ENCODE measurements at regions not wholly inside any gene's neighbourhood (a gene's known extent, or its start where the extent isn't known, plus 50 kb on each side); places are given as distances from the start of the nearest gene placed in this dataset.
"Not testable (repeated sequence)": the region's sequence is repeated elsewhere in the genome, so short reads cannot be mapped to it uniquely, and the experiment has no call there.

- intact Hi-C loops (cut with DNase I), result no loop called here
- ATAC-seq, result no peak
- no peak for DNase-seq (ENCODE audit: missing footprints)
Measured at GRCh38 chr7:81842361-81842760, 72.5 kb upstream of the HGF start.

- DNase-seq (ENCODE audit: missing footprints) (no peak), ATAC-seq (no peak)
- intact Hi-C loops (cut with DNase I), result no loop called here
Measured at GRCh38 chr7:81839708-81840369, 70.0 kb upstream of the HGF start.

GRCh38 chr7:81833401-81833800, 63.6 kb upstream of the HGF start:
- no peak for DNase-seq (ENCODE audit: missing footprints)
- no peak for ATAC-seq
- intact Hi-C loops (cut with DNase I), result no loop called here

- intact Hi-C loops (cut with DNase I), result no loop called here
- DNase-seq (ENCODE audit: missing footprints) (no peak), ATAC-seq (no peak)
Measured at GRCh38 chr7:81831883-81832282, 62.0 kb upstream of the HGF start.

- ATAC-seq; DNase-seq (ENCODE audit: missing footprints); intact Hi-C loops (cut with DNase I): not testable (repeated sequence)
Measured at GRCh38 chr7:81829511-81829910, 59.7 kb upstream of the HGF start.

GRCh38 chr7:81822811-81823210, 53.0 kb upstream of the HGF start:
- intact Hi-C loops (cut with DNase I), result no loop called here
- ATAC-seq (no peak), DNase-seq (ENCODE audit: missing footprints) (no peak)

GRCh38 chr7:81819861-81820260, 50.0 kb upstream of the HGF start:
- DNase-seq (ENCODE audit: missing footprints), result no peak
- intact Hi-C loops (cut with DNase I), result no loop called here
- no peak for ATAC-seq

All from Right ventricle myocardium inferior (tissue), 1 donor.